Renal cortex interstitium (tissue), 11 donors: ENCODE measurements at regions not wholly inside any gene's neighbourhood (a gene's known extent, or its start where the extent isn't known, plus 50 kb on each side); places are given as distances from the start of the nearest gene placed in this dataset.
"Not testable (repeated sequence)": the region's sequence is repeated elsewhere in the genome, so short reads cannot be mapped to it uniquely, and the experiment has no call there.

Experiments
- DNase-seq, 11 donors: peaks; one replicate each; pipeline ENCODE4 v3.0.0-alpha.2; 2013; ENCODE audit warnings: low read depth in 9 of 11, low spot score in 4 of 11; ENCODE audit errors: extremely low read depth in 1 of 11

DNA sequence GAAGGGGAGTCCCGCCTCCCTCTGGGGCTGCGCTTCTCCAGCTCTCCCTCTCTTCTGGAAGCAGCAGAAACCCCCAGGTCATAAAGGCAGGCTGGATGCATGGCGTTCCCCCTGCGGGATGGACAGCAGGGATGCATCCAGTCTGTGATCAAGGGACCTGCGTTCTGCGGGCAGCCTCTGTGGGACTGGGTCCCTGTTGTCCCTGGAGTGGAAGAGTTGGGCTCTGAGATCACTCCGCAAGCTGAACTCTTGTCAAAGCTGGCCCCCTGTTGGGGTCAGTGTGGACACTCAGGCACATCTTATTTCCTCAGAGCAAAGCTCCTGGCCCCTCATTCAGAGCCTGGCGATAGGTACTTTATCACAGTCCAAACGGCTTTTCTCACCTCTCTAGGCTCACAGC, 341.2 kb downstream of the PTPRU start:
- no peak for DNase-seq

DNA sequence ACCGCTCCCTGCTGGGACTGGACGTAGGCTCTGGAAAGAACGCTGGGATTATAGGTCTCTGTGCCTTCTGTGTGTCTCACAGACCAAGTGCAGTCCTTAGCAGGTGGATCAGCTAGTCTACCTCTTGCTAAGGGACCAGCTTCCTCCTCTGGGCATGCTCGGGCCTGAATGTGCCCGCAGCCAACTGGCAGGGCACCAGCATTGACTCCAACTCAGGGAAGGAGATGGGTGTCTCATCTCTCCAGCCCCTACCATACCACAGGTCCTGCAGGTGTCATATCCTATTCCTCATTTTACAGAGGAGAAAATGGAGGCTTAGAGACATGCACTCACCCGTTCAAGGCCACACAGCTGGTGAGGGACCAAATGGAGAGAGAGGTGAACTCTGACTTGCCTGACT, 340.2 kb downstream of the PTPRU start:
- no peak for DNase-seq

DNA sequence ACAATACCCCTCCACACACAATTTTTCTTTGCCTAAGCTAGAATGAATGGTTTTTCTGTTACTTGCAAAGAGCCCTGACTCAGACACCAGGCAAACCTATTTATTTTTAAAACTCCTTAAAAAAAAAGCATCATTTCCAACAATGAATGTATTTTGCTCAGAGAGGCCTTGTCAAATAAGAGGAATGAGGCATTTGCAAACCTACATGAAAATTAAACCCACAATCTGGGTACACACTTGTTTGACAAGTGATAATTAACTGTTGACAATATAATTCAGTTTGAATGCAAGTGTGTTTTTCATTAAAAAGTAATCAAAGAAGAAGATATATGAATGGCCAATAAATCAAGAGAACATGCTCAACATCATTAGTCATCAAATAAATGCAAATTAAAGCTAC, 339.5 kb downstream of the PTPRU start:
- no peak for DNase-seq

DNA sequence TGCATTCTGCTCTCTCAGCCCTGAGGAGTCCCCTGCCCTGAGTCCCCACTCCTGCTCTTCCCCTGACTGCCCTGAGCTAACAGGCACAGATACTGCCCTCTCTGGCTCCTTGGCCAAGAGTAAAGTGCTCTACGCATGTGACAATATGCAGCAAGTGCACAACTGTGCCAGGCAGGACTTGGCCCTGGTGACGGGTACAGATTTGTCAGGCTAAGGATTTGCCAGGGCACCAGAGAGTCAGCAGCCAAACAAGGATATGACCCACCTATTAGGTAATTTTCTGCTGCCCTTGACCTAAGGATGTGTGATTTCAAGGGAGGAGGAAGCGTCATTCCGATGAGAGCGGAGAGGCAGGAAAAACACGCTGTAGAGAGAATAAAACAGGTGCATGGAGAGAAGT, 339.0 kb downstream of the PTPRU start:
- no peak for DNase-seq

DNA sequence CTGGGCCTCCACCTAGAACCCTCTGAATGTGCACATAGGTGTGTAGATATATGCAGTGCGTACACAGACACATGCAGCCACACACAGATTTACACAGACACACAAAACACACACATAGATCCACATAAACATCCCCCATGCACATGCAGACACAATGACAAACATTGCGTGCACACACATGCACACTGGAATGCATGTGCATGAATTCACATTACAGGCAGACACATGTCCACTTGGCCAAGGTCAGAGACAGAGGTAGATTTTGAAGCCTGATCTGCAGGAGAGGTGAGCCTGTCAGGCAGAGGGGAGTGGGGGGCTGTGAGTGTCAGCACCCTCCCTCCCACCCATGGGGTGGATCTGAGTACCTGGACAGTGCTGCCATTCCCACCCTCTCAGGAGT, 338.5 kb downstream of the PTPRU start:
- no peak for DNase-seq

DNA sequence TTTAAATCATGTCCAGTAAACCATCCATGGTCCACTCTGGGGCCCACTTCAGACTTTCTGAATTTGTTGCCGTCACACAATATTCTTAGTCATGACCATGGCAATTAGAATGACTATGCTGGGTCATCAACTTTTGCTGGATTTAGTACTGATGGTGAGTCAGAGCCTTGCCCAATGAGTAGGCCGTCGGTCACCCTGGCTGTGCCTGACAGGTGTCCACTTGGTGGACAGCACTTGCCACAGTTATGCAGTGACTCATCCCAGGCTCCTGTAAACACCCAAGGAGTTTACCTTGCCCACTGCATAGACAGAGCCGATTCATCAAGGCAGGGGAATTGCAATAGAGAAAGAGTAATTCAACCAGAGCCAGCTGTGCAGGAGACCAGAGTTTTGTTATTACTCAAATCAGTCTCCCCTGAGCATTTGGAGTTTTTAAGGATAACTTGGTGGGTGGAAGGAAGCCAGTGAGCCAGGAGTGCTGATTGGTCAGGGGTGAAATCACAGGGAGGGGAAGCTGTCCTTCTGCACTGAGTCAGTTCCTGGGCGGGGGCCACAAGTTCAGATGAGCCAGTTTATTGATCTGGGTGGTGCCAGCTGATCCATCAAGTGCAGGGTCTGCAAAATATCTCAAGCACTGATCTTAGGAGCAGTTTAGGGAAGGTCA, 333.8 kb downstream of the PTPRU start:
- DNase-seq, result no peak

DNA sequence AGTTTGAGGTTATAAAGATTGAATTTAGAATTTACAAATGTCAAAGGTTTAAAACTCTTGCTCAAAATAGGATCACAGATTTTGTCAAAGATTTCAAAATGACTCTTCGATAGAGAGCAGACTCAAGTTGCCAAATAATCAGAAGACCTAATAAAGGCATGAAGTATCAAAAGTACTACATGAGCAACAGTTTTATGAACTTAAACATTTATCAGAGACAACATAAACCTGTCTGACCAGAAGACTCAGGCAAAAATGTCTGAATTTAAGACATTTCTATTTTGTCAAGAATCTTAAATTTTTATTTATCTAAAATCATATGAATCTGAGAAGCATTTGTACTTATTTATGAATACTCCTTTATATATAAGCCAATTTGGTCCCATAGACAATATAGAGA, 330.9 kb downstream of the PTPRU start:
- no peak for DNase-seq

DNA sequence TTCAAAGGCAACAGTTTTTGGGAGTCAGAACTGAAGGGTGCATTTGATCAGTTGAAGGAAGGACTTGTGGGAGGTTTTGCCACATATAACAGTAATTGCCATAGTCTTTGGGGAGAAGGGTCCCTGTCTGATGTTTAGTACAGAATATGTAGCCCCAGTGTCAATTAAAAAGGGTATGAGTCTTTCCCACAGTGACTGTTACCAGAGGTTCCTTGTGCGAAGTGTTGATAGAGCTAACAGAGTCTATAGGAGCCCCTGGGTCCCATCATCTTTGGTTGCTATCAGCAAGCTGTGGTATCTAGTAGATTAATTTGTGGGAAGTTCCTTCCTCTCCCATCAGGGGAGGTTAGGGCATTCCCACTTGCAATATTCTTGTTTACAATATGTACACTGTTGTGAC, 329.2 kb downstream of the PTPRU start:
- DNase-seq, result no peak

DNA sequence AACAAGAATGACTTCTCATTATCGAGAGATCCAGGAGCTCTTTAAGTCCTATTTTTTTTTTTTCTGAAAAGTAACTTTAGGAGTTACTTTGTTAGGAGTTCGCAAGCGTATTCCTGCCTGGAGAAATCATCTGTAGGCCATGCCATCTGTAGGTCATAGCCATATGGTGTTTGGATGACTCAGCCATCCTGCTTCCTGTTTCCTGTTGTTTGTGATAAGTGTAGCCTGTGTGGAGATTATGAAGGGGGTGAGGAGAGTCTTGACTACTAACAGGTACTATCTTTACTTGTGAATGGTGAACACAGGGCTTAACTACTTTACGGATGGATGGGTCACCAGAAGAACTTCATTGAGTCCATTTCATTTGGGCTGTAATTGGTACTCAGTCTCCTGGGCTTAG, 327.2 kb downstream of the PTPRU start:
- no peak for DNase-seq

DNA sequence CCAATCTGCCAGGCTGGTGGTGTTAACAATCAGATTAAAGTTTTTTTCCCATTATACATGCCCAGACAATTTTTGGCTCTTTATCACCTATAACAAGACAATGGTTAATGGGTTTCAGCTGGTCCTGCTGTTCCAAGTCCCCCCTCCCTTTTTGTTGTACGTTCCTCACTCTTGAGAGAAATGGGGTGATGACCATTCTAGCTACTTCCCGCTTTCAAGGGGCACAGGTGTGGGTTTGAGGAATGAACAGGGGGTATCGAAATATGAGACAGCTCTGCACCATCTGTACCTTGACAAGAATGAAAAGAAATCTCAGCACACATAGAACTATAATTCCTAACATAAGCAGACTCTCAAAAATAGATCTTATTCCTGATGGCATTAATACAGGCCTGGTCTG, 326.8 kb downstream of the PTPRU start:
- DNase-seq, result no peak

DNA sequence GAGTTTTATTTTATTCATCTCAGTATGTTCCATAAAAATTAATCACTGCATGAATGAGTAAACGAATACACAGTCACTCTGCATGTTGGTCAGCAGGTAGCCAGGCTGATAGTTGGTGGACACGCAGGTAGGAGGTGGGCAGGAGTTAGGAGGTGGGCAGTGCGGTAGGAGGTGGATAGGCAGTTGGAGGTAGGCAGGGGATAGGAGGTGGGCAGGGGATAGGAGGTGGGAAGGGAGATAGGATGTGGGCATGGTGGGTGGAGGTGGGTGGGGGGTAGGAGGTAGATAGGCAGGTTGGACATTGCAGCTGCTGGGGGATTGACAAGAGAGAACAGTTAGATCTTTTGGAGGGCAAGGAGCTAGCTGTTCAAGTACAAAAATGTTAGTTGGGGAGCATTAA, 322.7 kb downstream of the PTPRU start:
- no peak for DNase-seq

DNA sequence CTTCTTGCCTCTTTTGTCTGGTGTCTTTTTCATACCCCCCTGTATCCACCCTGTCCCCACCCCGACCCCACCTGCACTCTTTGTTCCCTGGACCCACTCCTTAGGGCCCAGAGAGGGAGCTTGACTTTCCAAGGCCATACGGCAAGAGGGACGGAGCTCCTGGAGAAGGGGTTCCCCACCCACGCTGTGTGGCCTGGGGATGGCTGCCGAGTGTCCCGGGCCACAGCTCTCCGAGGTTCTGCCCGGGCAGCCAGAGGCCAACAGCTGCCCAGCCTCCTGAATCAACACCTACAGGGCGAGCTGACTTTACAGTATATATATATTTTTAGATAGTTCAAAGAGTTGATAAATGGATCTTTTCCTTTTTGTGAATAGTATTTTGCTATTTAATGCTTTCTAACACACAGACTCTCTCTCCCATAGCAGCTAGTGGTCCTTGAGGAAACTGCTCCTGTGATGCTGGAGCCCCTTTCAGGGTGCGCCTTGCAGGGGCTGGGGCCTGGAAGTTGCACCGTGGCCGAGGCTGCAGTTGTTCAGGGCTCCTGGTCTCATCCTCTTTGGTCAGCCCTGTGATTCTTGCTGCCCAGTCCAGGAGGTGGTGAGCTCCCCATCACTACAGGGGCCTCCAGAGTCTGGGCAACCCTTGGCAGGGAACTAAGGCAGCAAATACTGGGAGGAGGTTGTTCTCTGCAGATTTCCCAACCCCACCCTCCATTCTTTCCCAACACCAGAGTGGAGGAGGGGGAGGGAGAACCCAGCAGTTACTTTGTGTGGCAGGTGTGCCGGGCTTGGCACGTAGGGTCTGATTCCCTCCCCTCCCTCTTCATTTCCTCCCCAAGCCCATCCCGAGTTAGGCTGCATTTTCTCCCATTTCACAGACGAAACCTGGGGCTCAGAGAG, 321.6 kb downstream of the PTPRU start:
- DNase-seq, result no peak

DNA sequence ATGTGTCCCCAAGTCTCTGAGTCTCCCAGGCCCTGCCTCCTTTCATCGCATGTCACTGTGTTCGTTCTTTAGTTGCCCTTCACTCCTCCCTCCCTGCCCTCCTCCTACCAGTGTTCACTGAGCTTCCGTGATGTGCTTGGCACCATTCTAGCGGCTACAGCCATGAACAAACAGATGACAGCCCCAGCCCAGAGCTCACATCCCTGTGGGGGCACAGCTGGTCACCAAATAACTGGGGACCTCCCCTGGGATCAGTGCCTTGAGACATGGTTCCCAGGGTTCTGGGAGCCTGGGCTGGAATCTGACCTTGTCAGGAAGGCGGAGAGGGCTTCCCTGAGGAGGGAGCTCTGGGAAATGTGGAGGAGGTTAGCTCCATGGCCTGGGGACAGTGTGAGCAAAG, 320.7 kb downstream of the PTPRU start:
- no peak for DNase-seq

DNA sequence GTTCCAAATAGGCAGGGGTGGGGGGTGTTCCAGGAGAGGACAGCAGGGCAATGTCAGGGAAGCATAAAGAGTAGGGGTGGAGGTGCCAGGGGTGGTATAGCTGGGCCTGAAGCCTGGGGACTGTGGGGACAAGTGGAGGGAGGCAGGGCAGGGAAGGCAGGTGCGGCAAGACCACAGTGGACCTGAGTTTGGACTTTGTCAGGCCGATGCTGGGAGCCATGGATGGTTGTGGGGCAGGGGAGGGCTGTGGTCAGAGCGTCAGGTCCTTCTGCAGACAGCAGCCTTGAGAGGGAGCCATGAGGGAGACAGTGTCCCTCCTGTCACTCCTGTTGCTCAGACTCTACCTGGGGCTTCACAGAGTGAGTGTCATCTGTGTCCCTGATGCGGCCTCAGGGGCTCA, 320.3 kb downstream of the PTPRU start:
- no peak for DNase-seq

DNA sequence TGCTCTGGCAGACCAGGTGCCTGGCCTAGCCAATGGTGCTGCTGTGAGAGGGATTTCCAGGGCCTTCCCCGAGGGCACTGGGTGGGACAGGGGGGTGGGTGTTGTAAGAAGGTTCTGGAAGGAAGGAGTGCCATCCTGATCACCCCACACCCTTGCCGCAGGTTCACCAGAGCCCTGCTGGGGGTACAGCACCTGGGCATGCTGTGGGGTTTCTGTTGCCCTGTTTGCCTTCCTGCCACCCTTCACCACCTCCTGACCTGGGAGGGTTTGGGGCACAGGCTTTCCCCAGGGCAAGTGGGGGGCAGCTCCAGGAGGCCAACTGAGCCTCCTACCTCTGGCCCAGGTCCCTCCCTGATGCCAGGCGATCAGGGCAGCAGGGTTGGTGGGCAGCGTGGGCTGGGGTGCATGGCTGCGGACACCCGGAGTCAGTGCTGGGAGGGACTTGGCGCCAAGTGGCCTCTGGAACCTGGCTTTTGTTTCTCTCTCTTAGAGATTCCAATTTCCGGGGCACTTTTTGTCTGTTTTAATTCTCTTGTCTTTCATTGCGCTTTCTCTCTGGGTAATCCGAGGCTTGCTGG, 318.8 kb downstream of the PTPRU start:
- no peak for DNase-seq

DNA sequence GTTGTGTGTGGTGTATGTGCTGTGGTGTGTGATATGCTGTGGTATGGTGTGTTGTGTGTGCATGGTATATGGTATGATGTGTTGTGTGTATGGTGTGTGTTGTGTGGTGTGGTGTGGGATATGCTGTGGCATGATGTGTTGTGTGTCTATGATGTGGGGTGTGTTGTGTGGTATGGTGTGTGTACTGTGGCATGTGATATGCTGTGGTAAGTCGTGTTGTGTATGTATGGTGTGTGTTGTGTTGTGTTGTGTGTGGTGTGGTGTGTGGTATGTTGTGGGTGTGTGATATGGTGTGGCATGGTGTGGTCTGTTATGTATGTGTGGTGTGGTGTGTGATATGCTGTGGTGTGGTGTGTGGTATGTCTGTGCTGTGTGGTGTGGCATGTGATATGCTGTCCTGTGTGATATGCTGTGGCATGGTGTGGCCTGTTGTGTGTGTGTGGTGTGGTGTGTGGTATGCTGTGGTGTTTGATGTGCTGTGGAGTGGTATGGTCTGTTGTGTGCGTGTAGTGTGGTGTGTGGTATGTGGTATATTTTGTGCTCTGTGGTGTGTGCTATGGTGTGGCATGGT, 318.0 kb downstream of the PTPRU start:
- DNase-seq, result no peak

DNA sequence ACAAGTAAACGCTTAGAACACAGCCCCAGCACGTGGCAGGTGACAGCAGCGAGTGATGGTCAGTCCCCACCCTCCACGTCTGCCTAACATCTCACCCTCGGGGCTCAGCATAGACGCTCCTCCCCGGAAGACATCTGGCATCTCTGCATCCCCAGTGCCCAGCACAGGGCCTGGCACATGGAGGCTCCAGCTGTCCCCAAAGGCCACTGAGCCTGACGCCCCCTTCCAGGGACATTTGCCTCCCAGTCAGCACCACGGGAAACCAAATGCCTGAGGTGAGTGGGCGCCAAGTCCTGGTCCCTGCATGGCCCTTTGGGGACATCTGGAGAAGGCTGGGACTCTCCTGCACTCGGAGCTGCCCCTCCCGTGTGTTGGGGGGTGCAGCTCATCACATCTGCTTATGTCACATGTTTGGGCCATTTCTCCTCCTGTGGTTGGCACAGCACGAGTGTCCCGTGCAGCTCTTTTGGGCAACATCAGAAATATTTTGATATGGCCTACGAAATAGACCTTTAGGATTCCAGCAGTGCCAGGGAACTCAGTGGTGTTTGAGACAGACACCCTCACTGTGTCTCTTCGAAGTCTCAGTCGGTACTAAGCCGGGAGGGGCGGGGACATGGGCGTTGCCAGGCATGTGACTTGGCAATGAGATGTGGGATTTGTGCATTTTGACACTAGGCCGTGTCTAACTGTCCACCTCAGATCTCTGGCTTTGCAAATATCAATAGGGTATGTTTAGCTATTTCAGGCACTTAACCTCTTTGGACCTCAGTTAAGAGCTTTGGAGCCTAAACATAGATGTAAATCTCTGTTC, 315.0 kb downstream of the PTPRU start:
- DNase-seq, result no peak

DNA sequence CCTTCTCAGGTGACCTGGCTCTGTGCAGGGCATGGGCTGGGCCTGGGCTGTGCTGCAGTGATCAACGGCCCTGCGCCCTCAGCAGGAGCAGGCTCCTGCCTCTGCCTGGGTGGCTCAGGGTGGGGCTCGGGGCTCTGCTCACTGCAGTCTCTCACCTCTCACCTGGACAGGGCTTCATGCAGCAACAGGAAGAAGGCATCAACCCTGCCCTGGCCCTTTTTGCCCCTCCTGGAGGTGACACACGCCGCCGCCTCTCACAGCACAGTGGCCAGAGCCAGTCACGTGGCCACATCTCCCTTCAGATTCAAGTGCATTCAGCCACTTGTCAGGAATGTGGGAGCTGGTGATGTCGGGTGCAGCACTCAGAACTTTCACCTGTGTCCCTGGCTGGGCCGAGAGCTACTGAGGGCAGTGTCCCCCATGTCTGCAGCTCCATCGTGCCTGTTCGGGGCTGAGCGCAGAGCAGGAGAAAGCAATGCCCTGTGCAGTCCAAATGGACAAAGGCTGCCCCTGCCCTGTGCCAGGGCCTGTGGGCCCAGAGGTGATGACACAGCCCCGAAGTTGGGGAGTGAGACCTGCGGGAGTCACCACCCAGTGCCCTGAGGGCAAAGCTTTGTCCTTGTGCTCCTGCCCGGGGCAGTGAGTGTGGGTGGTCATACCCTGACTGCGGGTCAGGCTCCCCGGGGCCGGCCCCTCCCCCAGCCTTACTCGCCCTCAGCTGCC, 314.0 kb downstream of the PTPRU start:
- peak in 3 of 11 donors; percentile 4 to 11 (median 11) for DNase-seq

DNA sequence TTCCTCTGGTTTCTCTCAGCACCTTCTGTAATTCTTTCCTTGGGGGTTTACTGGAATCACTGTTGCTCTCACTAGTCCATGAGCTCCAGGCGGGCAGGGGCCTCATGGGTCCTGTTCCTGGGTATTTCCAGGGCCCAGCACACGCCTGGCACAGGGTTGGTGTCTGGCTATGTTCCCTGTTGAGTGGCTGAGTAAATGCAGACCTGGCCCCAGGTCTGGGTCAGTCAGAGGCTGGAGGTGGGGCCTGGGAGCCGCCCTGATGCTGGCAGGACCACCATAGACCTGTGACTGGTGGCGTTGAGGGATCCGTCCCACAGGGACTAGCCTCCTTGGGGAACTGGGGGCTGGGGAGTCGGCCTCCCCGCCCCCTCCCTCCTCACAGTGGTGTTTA, 313.4 kb downstream of the PTPRU start:
- DNase-seq, result not testable (repeated sequence)
